Fibroblast of lung (primary cell): ENCODE measurements at regions not wholly inside any gene's neighbourhood (a gene's known extent, or its start where the extent isn't known, plus 50 kb on each side); places are given as distances from the start of the nearest gene placed in this dataset.

ENCODE experiments used
- DNase-seq, 2 donors: peaks; one replicate each; pipeline versions ENCODE4 v3.0.0 to v3.0.0-alpha.2; 2010; ENCODE audit warnings: low read depth in 2 of 2
- H2AFZ ChIP-seq: 2 replicates; pipeline ENCODE4 v1.5.1; 2012; ENCODE audit warnings: low read length, control low read depth, inconsistent platforms
- H3K27ac ChIP-seq: 2 replicates; pipeline ENCODE4 v1.5.1; 2011; ENCODE audit warnings: low read length, control low read depth; ENCODE audit not compliant: insufficient read depth
- H3K27me3 ChIP-seq: 2 replicates; pipeline ENCODE4 v1.5.1; 2011; ENCODE audit warnings: mild to moderate bottlenecking, low read length; ENCODE audit not compliant: control insufficient read depth, insufficient read depth
- H3K36me3 ChIP-seq: 2 replicates; pipeline ENCODE4 v1.5.1; 2011; ENCODE audit warnings: low read length; ENCODE audit not compliant: control insufficient read depth, insufficient read depth
- H3K4me1 ChIP-seq: 2 replicates; pipeline ENCODE4 v1.5.1; 2011; ENCODE audit warnings: low read length; ENCODE audit not compliant: control insufficient read depth, insufficient read depth; ENCODE audit errors: extremely low read depth
- H3K4me2 ChIP-seq: 2 replicates; pipeline ENCODE4 v1.5.1; 2011; ENCODE audit warnings: low read length, control low read depth; ENCODE audit not compliant: insufficient read depth; ENCODE audit errors: extremely low read depth
- H3K4me3 ChIP-seq, 4 experiments: fragments of 200-600 bp in 1 of 4; sonication (generic) in 1 of 4; replicated peaks in 1 of 4; 2 replicates each; pipeline ENCODE4 v1.5.1; 2011 to 2016; ENCODE audit warnings: low read length in 4 of 4, low read depth in 3 of 4, mild to moderate bottlenecking in 3 of 4, control low read depth in 2 of 4, inconsistent platforms in 1 of 4, mixed read lengths in 1 of 4; ENCODE audit not compliant: insufficient read depth in 1 of 4; ENCODE audit errors: control extremely low read depth in 1 of 4
- H3K79me2 ChIP-seq: 2 replicates; pipeline ENCODE4 v1.5.1; 2012; ENCODE audit warnings: mild to moderate bottlenecking, low read length, inconsistent platforms; ENCODE audit not compliant: control insufficient read depth, insufficient read depth
- H3K9ac ChIP-seq: 2 replicates; pipeline ENCODE4 v1.5.1; 2011; ENCODE audit warnings: mild to moderate bottlenecking, low read length, control low read depth; ENCODE audit not compliant: insufficient read depth
- H3K9me3 ChIP-seq: 2 replicates; pipeline ENCODE4 v1.5.1; 2012; ENCODE audit warnings: low read depth, low read length; ENCODE audit not compliant: control insufficient read depth, insufficient read depth
- H4K20me1 ChIP-seq: 2 replicates; pipeline ENCODE4 v1.5.1; 2011; ENCODE audit warnings: low read length; ENCODE audit not compliant: control insufficient read depth, insufficient read depth; ENCODE audit errors: extremely low read depth
- CTCF ChIP-seq, 2 donors: IDR thresholded peaks in 1 of 2; conservative IDR thresholded peaks in 1 of 2; 1 replicate in 1 of 2; 2 replicates in 1 of 2; pipeline ENCODE4 v1.5.1; 2011 to 2012; ENCODE audit warnings: low read length in 2 of 2, control low read depth in 1 of 2, inconsistent platforms in 1 of 2, low read depth in 1 of 2, mild to moderate bottlenecking in 1 of 2
- EZH2 ChIP-seq: IDR thresholded peaks from 2 replicates; pipeline ENCODE4 v1.5.1; 2012; ENCODE audit warnings: low read length, control low read depth, mild to moderate bottlenecking; ENCODE audit errors: missing control alignments

- Histone ChIP-seq H3K4me2 (no peak overlapping the region), H3K27ac (no peak overlapping the region), H2AFZ (no peak overlapping the region), H3K27me3 (no peaks in the 10 kb centered on the region), H3K9ac (no peak overlapping the region), H3K4me1 (no peaks in the 10 kb centered on the region), H3K4me3 (no peak overlapping the region), H3K9me3 (no peaks in the 10 kb centered on the region), H4K20me1 (no peaks in the 10 kb centered on the region), H3K79me2 (no peaks in the 10 kb centered on the region), H3K36me3 (no peaks in the 10 kb centered on the region)
- TF ChIP-seq CTCF (conservative IDR thresholded peaks at IDR 0.05 in 1 of 2, IDR thresholded peaks at IDR 0.05 in 1 of 2; ENCODE audit: low read depth in 1 of 2, low read length in 2 of 2): no peak
- no peak for TF ChIP-seq EZH2
- DNase-seq: no peak
Observed at GRCh38 chr4:111792632-111793031, 352.6 kb upstream of the FAM241A start.

- no peak for DNase-seq
- H3K36me3 ChIP-seq: no peaks in the 10 kb centered on the region
- no peak overlapping the region for H3K9ac ChIP-seq
Observed at GRCh38 chr4:111793433-111794091, 351.7 kb upstream of the FAM241A start.

GRCh38 chr4:111797455-111798163 lies 347.6 kb upstream of the FAM241A start:
- Histone ChIP-seq H3K4me3 (no peak overlapping the region), H3K4me2 (no peak overlapping the region), H3K9me3 (no peaks in the 10 kb centered on the region), H3K79me2 (no peaks in the 10 kb centered on the region), H4K20me1 (no peaks in the 10 kb centered on the region), H3K27me3 (no peaks in the 10 kb centered on the region), H3K4me1 (no peaks in the 10 kb centered on the region), H3K9ac (no peak overlapping the region), H3K27ac (no peak overlapping the region), H2AFZ (no peak overlapping the region), H3K36me3 (no peaks in the 10 kb centered on the region)
- TF ChIP-seq EZH2 (no peak), CTCF (conservative IDR thresholded peaks at IDR 0.05 in 1 of 2, IDR thresholded peaks at IDR 0.05 in 1 of 2; ENCODE audit: low read depth in 1 of 2, low read length in 2 of 2) (no peak)
- DNase-seq: no peak

More at GRCh38 chr4:111793433-111794091, 351.7 kb upstream of the FAM241A start:
- Histone ChIP-seq H3K4me2 (no peak overlapping the region), H3K4me3 (no peak overlapping the region), H3K9me3 (no peaks in the 10 kb centered on the region), H3K27me3 (no peaks in the 10 kb centered on the region), H3K27ac (no peak overlapping the region), H3K4me1 (no peaks in the 10 kb centered on the region), H3K79me2 (no peaks in the 10 kb centered on the region), H4K20me1 (no peaks in the 10 kb centered on the region), H2AFZ (no peak overlapping the region)
- TF ChIP-seq CTCF (conservative IDR thresholded peaks at IDR 0.05 in 1 of 2, IDR thresholded peaks at IDR 0.05 in 1 of 2; ENCODE audit: low read depth in 1 of 2, low read length in 2 of 2) (no peak), EZH2 (no peak)
